Astrocyte of the spinal cord (primary cell): ENCODE measurements at regions not wholly inside any gene's neighbourhood (a gene's known extent, or its start where the extent isn't known, plus 50 kb on each side); places are given as distances from the start of the nearest gene placed in this dataset.
"Not testable (repeated sequence)": the region's sequence is repeated elsewhere in the genome, so short reads cannot be mapped to it uniquely, and the experiment has no call there.

ENCODE experiments used
- DNase-seq: peaks from one replicate; pipeline ENCODE4 v3.0.0; 2011; ENCODE audit warnings: low read depth, low spot score
- H3K4me3 ChIP-seq: 2 replicates; pipeline ENCODE4 v1.5.1; 2011; ENCODE audit warnings: low read depth, mild to moderate bottlenecking, low read length, moderate library complexity
- CTCF ChIP-seq: IDR thresholded peaks from 2 replicates; pipeline ENCODE4 v1.5.1; 2012; ENCODE audit warnings: low read depth, mild to moderate bottlenecking, low read length, inconsistent platforms
- in situ Hi-C: cut with HindIII; loops from 2 replicates; pipeline ENCODE4 v1.10.0; 2017; ENCODE audit warnings: low sequenced_read_pairs

- TF ChIP-seq CTCF: no peak
- in situ Hi-C loops: no loop called here
- DNase-seq: no peak
- H3K4me3 ChIP-seq: no peak overlapping the region
These were observed 82.1 kb upstream of the CABCOCO1 start for GRCh38 chr10:61580608-61581007.

DNA sequence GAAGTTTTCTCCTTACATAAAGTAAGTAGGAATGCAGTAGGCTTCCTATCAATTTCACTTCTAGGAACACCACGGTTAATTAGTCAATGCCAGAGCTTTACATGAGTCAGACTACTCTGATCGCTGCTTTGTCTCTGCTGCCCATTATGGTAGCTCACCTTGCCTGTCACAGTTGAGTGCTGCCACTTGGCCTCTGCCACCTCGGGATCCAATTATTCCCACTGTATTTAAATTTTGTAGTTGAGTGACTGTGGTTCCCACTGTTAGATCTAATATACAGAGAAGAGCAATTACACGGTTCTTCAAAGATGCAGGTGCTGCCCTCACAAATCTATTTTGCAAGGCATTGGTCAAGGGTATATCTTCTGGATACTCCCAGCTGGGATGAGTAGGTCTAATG is 92.5 kb upstream of the CABCOCO1 start:
- in situ Hi-C loops, H3K4me3 ChIP-seq, DNase-seq: not testable (repeated sequence)

DNA sequence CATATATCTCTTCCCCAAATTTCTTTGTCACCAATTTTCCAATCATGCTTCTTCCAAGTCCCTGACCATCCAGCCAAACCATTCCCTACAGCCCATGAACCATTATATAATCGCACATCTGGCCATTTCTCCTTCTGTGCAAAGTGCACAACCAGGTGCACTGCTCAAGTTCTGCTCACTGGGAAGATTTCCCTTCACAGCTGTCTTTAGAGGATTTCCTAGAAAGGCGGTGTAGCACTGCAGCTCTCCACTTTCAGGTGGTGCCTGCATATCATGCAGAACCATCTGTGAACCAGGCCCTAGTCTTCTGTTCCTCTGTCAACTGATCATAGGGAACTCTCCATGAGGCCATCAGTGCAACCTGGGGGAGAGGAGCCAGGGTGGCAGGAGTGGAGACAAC is 95.0 kb upstream of the CABCOCO1 start:
- in situ Hi-C loops: no loop called here
- no peak for DNase-seq
- no peak overlapping the region for H3K4me3 ChIP-seq
- no peak for TF ChIP-seq CTCF

DNA sequence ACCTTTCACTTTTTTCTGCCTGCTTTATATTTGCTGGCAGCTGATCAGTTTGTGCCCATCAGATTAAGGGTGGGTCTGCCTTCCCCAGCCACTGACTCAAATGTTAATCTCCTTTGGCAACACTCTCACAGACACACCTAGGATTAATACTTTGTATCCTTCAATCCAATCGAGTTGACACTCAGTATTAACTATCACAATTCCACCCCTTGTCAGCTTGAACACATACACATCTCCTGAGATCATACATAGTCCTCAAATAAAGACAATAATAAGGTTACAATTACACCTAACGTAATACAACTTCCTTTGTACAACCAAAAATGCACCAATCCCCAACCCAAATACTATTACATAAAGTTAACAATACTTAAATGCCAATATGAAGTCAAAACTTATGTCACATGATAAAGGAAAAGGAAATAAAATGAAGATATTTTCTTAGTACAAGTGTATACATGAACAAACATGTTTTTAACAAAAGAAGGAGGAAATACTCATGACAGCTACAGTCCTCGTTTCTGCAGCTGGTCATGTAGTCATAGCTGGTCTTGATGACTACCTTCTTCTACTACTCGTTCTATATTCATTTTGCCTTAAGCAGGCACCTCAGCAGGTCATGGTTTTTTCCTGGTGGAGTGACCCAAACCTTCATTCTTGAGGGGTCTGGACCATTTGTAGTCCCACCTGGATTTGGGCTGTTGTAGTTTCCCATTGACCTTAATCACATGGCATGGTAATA is 96.7 kb upstream of the CABCOCO1 start:
- in situ Hi-C loops: no loop called here
- H3K4me3 ChIP-seq: no peak overlapping the region
- TF ChIP-seq CTCF: no peak
- no peak for DNase-seq

DNA sequence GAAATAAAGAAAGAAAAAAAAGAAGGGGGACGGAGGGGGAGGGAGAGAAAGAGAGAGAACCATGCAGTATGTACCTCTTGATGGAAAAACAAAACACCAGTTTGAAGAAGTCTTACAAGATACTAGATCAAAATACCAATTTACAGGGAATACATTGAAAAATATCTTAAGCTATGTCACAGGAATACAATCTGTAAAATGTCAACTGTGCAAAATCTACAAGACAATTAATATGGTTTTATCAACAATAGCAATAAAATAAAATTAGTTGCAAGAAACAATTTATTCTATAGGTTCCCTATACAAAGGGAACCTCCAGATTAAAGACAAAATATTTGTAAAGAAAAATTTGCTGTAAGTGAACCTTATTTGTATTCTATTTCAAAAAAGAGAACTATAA is 98.3 kb upstream of the CABCOCO1 start:
- no peak for DNase-seq
- H3K4me3 ChIP-seq: no peak overlapping the region
- in situ Hi-C loops: no loop called here
- TF ChIP-seq CTCF: no peak

- no peak overlapping the region for H3K4me3 ChIP-seq
- no peak for TF ChIP-seq CTCF
- no peak for DNase-seq
- in situ Hi-C loops: no loop called here
These were observed 103.1 kb upstream of the CABCOCO1 start for GRCh38 chr10:61559615-61560014.

DNA sequence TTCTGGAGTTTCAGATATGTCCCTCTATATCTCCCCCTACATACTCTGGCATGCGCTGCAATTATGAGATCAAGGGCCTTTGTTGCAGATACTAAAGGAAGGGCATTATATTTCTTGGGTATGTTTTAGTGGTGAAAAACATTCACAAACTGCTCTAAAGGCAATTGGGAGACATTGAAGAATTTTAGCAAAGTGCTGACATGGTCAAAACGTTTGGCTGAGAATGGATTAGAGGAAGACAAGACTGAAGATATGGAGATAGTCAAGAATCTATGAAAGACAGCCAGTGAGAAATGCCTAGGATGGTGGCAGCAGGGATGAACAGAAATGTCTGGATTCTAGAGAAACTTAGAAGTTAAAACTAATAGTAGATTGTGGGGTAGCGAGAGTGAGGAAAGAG is 104.5 kb upstream of the CABCOCO1 start:
- TF ChIP-seq CTCF: no peak
- in situ Hi-C loops: no loop called here
- H3K4me3 ChIP-seq: no peak overlapping the region
- no peak for DNase-seq
